ENCODE measurements at regions not wholly inside any gene's neighbourhood (a gene's known extent, or its start where the extent isn't known, plus 50 kb on each side); places are given as distances from the start of the nearest gene placed in this dataset.

DNA sequence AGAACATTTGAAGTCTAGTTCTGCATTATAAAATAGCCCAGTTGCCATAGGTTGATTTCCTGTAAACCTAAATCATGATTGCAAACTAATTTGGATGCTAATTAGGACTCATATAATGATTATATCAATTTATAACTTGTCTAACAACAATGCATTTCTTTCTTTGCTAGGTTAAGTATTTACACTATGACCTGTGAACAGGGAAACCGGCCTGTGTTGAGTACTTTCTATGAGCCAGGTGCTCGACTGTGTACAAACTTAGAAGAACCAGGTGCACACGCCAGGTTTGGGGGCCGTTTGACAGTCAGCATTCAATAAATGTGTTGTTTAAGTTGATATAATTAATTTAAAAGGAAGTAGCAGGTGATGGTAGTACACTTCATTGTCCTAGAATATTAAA lies 203.1 kb downstream of the TM9SF2 start:
- TF ChIP-seq KDM1A (CRISPR knock-in tag; IDR thresholded peaks at IDR 0.05) (no peak), CREM (IDR thresholded peaks at IDR 0.05) (no peak), CREM (CRISPR knock-in tag; IDR thresholded peaks at IDR 0.05) (no peak)
- TF ChIP-seq, protein P1, sequence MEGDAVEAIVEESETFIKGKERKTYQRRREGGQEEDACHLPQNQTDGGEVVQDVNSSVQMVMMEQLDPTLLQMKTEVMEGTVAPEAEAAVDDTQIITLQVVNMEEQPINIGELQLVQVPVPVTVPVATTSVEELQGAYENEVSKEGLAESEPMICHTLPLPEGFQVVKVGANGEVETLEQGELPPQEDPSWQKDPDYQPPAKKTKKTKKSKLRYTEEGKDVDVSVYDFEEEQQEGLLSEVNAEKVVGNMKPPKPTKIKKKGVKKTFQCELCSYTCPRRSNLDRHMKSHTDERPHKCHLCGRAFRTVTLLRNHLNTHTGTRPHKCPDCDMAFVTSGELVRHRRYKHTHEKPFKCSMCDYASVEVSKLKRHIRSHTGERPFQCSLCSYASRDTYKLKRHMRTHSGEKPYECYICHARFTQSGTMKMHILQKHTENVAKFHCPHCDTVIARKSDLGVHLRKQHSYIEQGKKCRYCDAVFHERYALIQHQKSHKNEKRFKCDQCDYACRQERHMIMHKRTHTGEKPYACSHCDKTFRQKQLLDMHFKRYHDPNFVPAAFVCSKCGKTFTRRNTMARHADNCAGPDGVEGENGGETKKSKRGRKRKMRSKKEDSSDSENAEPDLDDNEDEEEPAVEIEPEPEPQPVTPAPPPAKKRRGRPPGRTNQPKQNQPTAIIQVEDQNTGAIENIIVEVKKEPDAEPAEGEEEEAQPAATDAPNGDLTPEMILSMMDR (CRISPR knock-in tag; IDR thresholded peaks at IDR 0.05), result no peak
